HG03571 (cell line): ENCODE measurements at regions not wholly inside any gene's neighbourhood (a gene's known extent, or its start where the extent isn't known, plus 50 kb on each side); places are given as distances from the start of the nearest gene placed in this dataset.

ENCODE experiments used
- ATAC-seq: cut with Tn5 transposase; IDR thresholded peaks from one replicate; pipeline ENCODE4 v1.9.1; 2021; ENCODE audit not compliant: unreplicated experiment

DNA sequence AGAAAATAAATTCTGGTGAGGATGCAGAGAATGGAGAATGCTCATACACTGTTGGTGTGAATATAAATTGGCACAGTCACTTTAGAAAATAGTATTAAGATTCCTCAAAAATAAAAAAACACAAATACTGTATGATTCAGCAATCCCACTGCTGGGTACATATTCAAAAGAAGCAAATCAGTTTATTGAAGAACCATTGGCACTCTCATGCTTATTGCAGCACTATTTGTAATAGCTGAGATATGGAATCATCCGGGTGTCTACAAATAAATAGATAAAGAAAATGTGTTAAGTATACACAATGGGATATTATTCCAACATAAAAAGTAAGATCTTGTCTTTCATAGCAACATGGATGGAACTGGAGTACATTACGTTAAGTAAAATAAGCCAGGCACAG, 579.4 kb upstream of the SEL1L start:
- no peak for ATAC-seq

DNA sequence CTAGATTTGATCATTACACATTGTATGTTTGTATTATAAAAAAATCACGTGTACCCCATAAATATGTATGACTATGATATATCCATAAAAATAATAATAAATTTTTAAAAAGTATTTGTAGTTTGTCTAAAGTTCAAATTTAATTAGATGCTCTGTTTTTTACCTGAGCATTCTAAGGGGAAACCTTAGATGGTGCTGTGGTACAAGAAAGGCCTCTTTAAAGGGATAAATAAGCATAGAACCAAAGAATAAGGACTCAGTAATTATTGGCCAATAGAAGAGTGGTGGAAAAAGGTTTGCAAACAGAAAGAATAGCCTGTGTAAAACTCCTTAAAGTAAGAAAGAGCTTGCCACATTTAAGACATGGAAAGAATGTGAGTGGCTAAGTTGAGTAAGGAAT, 580.1 kb upstream of the SEL1L start:
- ATAC-seq, result no peak

DNA sequence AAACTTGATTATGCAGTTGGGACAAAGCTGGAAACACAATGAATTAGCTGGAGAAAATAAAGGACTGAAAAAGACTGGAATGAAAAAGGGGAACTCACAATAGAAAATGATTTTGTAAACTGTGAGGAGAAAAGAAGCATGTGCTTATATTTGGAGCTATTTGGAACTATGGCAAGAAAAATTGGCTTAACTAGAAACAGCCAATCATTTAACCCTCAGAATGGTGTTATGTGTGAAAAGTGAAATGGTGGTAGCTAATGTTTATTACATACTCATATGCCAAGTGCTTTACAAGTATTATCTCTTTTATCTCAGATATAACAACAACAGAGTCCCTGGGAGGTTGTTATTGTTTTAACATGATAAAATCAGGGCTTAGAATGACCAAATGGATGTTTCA, 583.1 kb upstream of the SEL1L start:
- no peak for ATAC-seq

DNA sequence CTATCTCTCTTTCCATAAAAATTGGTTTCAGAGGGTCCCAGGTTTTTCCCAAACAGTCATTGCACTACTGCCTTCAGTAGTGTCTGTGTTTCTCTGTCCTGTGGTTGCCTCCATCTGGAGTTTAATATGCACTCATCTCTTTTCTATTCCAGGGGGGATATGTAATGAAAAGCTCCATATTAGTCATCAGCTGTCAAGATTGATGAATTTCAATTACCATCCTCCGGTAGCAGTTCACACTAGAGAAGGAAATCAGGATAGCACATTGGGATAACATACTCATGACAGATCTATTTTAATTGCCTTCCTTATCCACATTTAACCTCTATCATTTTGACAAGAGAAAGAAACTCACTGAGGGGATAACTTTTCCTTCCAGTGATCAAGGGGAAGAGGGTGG, 589.0 kb upstream of the SEL1L start:
- no peak for ATAC-seq

DNA sequence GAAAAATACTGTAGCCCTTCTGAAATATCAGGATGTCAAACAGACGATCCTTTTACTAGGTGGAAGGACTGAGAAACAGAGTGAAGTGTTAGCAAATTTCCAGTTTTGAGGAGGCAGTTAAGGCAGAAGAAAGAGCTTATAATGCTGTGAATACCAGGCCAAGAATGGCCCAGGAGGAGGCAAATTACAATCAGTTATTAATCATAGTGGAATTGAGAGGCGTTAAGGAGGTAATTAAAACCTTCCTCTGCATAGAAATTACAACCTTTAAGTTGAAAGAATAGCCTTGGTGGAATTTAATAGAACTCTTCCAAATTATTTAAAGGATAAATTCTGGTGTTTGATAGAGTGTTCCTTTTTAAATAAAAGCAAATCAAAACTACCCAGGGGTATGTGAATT, 590.9 kb upstream of the SEL1L start:
- no peak for ATAC-seq

DNA sequence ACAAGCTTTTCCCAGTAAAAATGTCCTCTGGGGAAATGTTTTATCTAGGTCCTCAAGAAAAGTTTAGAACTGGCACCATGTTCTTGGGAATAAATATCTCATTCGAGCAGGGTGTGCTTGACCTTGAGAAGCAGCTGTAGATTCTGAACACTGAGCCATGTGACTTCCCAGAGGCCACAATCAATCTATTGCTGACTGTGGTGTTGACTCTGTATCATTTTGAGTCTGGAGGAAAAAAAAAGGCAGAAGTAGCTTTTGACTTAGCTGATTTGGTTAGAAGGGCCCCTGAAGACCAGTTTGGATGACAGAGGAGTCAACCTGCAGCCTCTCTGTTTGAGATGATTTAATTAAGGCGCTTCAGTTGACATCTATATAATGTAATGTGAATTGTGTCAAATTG, 592.4 kb upstream of the SEL1L start:
- ATAC-seq, result no peak

DNA sequence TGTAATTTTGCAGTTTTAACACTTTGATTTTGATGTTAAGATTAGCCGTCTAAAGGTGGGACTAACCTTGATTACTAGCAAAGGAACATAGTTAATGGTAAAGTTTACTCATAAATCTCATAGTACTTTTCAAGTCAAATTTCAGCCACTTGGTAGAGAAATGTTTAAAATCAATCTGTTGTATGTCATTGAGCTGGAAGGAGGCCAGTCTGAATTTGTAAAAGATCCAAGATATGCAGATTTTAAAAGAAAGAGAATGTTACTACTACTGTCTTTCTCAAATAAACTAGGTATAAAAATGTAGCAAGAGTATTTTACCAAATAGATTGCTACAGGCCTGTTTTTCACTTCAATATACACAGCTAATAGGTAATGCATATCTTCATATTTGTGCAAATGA, 600.8 kb upstream of the SEL1L start:
- no peak for ATAC-seq

DNA sequence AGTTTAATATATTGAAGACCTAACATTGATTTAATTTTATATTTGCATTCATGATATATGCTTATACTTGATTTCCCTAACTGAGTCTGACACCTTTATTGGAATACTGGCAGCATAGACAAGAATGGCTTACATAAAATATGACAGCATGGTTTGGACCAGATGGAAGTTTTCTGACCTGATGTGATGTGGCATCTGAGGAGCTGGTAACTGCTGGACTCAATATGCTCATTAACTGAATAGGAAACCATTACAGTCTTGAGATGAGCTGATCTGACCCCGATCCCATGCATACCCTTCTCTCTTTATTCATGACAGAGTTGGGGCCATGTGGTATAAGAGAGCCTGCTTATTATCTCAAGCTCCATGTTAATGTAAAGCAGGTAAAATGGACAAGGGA, 604.8 kb upstream of the SEL1L start:
- no peak for ATAC-seq

DNA sequence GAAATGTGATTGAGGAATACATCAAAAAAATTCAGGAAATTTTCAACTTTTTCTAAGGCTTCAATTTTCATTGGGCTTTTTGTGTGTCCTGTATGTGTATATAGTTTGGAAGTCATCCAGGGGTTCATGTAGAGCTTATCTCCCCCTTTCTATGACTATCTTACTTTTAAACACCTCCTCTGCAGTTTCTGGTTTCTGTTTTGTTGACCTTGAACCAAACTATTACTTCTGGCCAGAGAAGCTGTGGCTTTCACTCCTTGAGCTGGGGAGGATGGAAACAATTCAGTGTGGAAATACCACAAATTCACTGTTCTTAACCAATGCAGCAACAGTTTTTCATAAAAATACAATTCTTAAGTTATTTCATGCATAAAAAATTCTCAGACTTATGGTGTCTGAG, 613.2 kb upstream of the SEL1L start:
- ATAC-seq, result no peak

DNA sequence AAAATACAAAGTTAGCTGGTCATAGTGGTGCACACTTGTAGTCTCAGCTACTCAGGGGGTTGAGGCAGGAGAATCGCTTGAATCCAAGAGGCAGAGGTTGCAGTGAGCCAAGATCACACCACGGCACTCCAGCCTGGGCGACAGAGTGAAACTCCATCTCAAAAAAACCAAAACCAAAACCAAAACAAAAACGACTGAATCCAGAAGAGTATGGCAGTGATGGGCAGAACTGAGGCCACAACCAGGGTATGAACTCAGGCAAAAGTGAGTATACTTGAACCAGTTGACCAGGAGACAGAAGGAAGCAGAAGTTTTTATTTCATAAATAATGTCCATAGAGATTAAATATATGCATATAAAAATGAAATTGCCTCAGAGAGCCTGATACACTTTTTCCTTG, 620.0 kb upstream of the SEL1L start:
- no peak for ATAC-seq

DNA sequence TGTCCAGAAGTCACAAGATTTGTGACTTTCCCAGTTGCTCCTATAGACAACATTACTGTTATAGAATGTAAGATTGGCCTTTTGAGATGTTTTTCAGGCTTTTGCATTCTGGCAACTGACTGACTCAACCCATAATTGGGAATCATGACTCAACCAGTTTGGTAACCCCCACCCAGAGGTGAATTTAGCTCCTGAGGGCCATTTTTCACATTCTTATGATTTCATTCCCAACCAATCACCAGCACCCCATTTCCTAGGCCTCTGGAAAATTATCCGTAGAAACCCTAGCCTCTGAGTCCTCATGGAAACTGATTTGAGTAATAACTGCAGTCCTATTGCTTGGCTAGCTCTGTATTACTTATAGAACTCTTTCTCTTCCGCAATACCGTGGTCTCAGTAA, 626.0 kb upstream of the SEL1L start:
- no peak for ATAC-seq

DNA sequence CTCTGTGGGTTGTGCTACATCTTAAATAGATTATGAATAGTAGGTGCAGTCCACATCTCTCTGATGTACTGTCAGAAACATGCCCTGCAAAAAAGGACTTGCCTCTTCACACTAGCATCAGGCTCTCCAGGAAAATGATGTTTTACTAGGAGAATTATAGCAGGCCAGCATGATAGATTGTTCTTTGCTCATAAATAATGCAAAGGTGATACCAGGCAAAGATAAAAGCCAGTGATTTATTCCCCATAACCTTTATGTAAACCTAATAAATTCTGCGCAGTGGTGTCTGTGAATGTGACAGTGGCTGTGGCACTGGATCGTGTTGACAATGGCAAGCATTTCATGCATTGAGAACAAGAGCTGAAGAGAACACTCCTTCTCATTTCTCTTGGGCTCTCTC, 646.5 kb upstream of the SEL1L start:
- no peak for ATAC-seq

DNA sequence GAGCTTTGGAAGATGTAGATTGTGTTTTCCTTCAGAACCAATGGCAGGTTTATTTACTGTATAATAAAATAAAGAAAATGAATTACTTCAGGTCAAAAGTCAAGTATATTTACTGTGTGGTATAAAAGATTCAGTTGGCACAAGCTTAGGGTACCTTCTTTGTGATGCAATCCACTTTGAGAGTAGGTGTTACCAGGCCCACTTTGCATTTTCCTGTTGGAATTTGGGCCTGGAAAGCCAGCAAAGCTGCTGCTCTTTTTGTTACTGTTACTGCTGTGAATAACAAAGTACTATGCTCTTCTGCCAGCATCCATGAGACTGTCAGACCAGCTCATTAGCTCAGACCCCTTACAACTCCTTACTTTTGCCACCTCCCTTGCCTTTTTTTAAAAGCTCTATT, 649.0 kb upstream of the SEL1L start:
- ATAC-seq, result no peak

DNA sequence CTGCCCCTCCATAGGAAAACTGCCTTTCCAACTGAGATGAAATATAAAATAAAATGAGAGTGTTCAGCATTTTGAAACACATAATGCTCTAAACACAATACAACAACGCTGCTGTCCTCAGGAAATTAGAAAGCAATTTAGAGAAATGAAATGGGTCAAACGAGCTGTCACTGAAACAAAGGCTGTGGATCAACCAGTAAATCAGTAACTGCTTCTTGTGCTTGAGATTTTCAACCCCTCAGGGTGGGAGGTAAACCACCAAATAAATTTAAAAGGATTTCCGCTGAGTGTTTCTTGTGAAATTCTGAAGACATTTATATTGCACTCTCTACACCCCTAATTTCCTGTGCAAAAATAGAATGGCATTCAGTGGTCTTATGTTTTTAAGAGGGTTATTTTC, 657.1 kb upstream of the SEL1L start:
- ATAC-seq, result no peak

DNA sequence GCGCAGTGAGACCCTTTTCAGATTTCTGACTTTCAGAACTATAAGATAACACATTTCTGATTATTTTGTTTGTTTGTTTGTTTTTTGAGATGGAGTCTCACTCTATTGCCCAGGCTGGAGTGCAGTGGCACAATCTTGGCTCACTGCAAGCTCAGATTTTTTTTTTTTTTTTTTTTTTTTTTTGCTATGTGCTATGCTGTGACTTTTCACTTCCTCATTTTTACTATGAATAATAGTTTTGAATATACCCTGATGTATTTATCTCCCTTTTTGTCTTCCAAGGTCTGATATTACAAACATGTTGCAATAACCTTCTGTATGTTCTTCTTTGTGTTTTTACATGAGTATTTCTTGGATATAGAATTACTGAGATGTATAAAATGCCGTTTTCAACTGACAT, 658.7 kb upstream of the SEL1L start:
- no peak for ATAC-seq

DNA sequence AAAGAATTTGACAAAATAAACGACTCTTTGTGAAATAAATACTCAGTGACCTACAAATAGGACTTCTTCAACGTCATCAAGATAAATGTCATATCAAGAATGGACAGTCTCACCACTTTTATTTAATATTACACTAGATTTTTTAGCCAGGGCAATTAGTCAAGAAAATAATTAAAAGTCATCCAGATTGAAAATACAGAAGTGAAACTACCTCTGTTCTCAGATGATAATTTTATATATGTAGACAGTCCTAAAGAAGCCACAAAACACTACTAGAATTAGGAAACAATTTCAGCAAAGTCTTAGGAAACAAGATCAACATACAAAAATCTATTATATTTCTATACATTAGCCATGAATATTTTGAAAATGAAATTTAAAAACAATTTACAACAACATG, 689.6 kb upstream of the SEL1L start:
- no peak for ATAC-seq

DNA sequence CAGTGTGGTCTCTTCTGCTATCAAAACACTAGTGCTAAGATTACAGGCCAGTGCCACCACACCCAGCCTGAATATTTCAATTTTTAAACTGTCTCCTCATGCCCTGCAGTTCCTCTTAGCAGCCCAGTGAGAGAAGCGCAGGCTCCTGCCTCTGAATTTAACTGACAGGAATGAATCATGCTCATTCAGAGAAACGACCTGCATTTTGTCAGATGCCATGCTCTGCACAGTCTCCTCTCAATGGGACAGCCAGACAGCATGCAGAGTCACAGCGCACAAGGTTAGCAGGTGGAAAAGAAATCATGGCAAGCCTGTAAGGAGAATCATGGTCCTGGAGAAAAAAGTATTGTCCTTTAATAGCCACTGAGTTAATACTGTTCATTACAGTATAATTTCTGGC, 691.0 kb upstream of the SEL1L start:
- no peak for ATAC-seq

DNA sequence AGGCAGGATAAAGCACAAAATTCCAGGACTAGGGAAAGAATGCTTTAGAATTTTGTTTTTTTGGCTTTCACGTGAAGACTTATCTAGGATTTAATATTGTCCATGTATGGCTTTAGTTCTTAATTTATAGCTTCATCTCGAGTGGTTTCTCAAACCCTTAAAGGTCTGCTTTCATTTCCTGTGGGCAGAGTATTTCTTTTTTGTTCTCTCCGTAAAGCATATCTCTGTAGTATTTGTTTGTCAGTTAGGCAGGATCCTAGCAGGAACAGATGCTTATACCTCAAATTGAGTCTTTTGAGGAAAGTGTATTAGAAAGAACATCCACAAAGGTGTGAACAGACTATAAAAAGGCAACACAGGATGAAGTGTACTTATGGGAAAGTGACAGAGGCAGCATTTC, 697.1 kb upstream of the SEL1L start:
- ATAC-seq, result no peak

DNA sequence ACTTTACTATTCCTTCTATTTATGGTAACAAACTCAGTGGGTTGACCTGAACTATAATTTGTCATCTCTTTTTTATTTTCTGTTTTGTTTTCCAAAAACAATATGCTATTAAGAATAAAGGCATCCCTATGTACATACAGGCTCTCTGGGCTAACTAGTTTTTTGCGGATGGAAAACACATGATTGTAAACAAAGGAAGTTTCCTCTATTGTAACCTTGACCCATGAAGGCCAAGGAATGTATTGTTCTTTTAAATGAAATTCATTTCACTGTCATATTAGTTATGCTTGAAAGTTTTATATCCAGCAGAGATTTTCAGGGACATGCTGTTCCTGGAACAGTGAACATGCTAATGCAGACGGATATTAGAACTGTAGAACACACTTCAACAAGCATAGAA, 705.0 kb upstream of the SEL1L start:
- ATAC-seq, result no peak

DNA sequence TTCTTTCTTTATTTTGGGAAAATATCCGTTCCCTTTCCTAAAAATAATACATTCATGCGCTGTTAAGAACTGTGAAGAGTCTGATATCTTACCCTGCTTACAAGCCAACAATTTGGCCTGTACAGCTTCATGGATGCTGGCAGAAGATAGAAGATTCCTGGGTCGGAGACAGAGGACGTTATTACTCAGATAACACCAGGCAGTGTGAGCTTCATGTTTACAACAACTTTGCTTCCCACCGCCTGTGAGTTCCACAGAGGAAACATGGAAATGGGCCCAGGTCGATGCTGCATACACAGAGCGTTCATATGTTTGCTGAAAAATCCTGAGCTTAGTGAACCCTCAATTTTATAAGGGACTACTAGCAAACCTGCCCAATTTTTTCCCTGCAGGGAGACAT, 705.6 kb upstream of the SEL1L start:
- no peak for ATAC-seq

DNA sequence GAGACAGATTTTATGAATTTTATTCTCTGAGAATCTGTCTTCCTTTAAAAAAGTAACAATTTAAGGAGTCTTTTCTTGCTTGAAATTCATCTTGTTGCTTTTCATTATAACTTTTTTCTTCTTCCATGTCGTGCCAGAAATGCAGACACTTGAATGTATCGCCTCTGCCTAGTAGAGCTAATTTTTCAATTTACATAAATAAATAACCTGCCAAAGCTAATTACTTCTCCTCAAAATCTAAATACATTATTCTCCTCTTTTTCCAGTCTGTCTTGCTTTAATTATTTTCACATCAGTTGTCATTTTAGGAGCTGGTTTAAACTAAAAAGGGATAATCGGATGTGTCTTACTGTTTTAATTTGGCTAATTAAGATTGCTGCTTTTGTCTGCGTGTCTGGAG, 711.1 kb upstream of the SEL1L start:
- ATAC-seq, result no peak

DNA sequence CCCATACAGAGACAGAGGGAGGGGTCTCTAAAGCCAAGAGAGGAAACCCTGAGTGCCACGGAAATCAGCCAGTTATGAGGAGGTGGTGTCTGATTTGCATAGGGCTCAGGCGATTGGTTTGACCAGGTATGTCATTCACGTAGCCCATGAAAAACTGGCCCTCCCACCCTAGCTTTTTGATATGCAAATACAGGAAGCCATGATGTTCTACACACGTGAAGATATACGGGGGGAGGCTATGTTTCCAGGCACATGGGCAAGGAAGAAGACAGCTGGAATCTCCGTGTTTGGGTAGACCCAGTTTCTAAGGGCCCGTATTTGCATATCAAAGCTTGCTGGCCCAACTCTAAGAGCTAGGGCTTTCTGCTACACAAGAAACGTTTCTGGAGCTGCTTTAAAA, 717.8 kb upstream of the SEL1L start:
- ATAC-seq, result no peak

DNA sequence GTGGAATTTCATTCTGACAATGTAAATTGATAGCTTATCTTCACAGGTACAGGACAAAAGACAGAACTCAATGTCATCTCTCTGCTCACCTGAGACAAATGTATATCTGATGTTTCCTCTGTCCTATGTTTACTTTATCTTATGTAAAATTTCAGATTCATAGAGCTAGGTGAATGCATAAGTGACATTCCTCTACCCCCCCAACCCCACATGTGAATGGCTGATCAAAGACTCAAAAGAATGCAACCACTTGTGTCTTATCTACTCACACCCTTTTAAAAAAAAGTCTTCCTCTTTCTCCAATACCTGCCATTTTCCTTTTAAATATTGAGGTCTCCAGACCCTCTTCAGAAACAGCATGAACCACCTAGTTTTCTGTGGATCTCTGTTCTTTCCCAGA, 736.6 kb upstream of the SEL1L start:
- ATAC-seq, result no peak

DNA sequence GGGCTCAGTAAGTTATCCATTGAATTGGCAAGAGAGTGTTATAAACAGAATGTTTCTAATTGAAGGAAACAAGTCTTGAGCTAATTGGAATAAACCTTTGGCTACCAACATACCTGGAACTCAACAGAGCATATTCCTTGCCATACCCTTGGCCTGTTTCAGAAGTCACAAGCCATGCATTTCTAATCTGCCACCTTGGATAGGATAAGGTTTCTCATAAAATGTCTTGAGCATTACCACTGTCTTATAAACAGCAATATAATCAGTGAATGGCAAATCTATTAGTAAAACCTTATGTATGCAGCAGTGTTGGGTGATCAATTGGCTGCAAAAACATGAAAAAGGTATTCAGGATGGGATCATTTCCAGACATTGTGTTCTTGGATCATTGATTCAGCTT, 765.2 kb upstream of the SEL1L start:
- ATAC-seq, result no peak
